ENCODE measurements at regions not wholly inside any gene's neighbourhood (a gene's known extent, or its start where the extent isn't known, plus 50 kb on each side); places are given as distances from the start of the nearest gene placed in this dataset.
A peak's percentile ranks its signal among the peaks of the same experiment; 100 is the strongest.

DNA sequence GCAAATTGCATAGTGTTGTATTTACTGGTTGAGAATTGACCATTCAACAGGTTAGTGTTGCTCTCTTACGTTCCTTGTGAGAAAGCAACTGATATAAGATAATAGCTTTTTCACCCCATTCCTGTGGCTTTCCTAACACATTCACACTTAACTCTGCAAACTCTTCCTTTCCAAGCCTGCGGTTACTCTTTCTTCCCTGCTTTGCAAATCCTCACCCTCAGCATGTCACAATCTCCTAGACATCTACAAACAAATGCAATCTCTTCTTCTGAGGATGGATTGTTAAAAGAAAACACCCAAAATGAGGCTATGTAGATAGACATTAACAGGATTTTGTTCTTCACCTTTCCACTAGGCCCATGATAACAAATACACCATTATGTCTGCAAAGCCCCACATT is 771.7 kb upstream of the PCDH7 start:
- TF ChIP-seq, protein P1, sequence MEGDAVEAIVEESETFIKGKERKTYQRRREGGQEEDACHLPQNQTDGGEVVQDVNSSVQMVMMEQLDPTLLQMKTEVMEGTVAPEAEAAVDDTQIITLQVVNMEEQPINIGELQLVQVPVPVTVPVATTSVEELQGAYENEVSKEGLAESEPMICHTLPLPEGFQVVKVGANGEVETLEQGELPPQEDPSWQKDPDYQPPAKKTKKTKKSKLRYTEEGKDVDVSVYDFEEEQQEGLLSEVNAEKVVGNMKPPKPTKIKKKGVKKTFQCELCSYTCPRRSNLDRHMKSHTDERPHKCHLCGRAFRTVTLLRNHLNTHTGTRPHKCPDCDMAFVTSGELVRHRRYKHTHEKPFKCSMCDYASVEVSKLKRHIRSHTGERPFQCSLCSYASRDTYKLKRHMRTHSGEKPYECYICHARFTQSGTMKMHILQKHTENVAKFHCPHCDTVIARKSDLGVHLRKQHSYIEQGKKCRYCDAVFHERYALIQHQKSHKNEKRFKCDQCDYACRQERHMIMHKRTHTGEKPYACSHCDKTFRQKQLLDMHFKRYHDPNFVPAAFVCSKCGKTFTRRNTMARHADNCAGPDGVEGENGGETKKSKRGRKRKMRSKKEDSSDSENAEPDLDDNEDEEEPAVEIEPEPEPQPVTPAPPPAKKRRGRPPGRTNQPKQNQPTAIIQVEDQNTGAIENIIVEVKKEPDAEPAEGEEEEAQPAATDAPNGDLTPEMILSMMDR (conservative IDR thresholded peaks at IDR 0.05; ENCODE audit: low read depth) = no peak
- DNase-seq (ENCODE audit: low spot score) = no peak
- ChIA-PET CTCF (no interaction called here), POLR2A (ENCODE audit: low non-redundant PET) (no interaction called here)
- H3K27ac ChIP-seq = no peak overlapping the region

DNA sequence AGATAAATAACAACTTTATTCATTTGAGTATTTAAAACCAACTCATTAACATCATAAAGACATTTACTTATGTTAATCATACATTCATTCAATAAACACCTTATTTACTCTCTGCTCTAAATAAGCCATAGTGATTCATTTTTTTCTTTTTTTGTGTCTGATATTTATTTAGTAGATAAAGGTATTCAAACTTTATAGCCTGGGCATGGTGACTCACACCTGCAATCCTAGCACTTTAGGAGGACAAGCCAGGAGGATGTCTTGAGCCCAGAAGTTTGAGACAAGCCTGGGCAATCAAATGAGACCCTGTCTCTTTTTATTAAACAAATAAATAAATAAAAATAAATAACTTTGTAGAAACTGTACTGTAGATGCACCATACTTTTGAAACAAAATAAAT is 771.3 kb upstream of the PCDH7 start:
- ChIA-PET CTCF (no interaction called here), POLR2A (ENCODE audit: low non-redundant PET) (no interaction called here)
- H3K27ac ChIP-seq = no peak overlapping the region
- TF ChIP-seq, protein P1 (conservative IDR thresholded peaks at IDR 0.05; ENCODE audit: low read depth) = no peak
- no peak for DNase-seq (ENCODE audit: low spot score)

DNA sequence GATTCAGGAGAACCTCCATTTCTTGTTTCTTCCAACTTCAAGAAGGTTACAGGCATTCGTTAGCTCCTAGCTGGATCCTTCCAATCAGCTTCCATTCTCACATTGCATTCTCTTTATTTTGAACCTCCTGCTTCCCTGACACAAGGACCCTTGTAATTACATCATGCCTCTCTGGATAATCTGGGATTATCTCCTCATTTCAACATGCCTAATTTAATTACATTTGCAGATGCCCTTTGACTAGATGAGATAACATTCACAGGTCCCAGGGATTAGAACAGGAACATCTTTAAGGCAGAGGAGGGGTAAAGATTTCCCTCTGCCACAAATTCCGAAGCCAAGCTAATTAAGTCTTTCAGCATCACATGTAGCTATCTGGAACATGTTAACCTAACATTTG is 753.8 kb upstream of the PCDH7 start:
- ChIA-PET CTCF (no interaction called here), POLR2A (ENCODE audit: low non-redundant PET) (no interaction called here)
- no peak for DNase-seq (ENCODE audit: low spot score)
- no peak overlapping the region for H3K27ac ChIP-seq
- TF ChIP-seq, protein P1 (conservative IDR thresholded peaks at IDR 0.05; ENCODE audit: low read depth) = no peak

DNA sequence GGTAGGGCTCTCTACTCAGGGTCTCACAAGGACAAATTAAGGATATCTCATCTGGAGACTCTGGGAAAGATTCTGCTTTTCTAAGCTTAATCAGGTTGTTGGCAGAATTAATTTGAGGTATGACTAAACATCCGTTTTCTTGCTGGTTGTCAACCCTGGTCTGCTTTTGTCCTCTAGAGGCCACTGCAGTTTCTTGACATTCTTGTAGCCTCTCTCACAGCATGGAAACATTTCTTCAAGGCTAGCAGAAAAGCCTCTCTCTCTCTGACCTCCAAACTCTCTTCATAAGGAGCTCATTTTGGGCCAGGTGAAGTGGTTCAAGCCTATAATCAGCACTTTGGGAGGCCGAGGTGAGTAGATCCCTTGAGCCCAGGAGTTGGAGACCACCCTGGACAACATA is 749.5 kb upstream of the PCDH7 start:
- DNase-seq (ENCODE audit: low spot score) = peak; percentile 0
- no peak overlapping the region for H3K27ac ChIP-seq
- ChIA-PET CTCF (no interaction called here), POLR2A (ENCODE audit: low non-redundant PET) (no interaction called here)
- TF ChIP-seq, protein P1 (conservative IDR thresholded peaks at IDR 0.05; ENCODE audit: low read depth) = no peak; the same call in 1 of the 2 replicates

DNA sequence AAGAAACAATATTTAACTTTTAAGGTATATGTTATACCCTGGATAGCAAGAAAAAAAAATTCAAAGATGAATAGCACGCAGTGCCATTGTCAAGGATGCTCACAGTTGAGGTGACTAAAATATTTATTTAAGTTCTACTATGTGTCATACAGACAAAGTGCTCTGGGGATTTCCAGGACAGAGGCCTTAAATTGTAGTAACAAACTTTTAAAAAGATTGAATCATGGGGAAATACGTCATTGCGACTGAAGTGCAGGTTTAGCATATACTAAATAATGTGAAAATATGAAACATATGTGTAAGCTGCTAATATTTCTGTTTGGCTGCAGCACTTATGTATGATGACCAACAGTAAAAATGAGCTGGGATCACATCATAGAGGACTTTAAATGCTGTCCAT is 748.0 kb upstream of the PCDH7 start:
- no peak for DNase-seq (ENCODE audit: low spot score)

DNA sequence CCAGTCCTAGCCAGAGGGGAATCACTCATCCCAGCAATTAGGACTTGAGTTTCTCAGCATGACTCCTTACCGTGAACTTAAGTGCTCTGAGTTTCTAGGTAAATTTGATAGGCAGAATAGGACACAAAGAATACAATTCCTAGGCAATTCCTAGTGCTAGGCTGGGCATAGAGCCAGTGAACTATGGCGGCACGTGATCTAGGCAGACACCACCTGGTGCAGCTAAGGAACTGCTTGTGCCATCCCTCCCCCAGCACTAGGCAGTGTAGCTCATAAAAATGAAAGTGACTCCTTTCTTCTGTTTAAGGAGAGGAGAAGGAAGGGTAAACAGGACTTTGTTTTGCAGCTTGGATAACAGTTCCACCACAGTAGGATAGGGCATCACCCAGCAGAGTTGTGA is 736.3 kb upstream of the PCDH7 start:
- no peak for DNase-seq (ENCODE audit: low spot score)
- CTCF ChIA-PET = no interaction called here
- TF ChIP-seq, protein P1 (conservative IDR thresholded peaks at IDR 0.05; ENCODE audit: low read depth) = no peak
- H3K27ac ChIP-seq = no peak overlapping the region
- POLR2A ChIA-PET (ENCODE audit: low non-redundant PET) = no interaction called here

More for the DNA sequence above, 748.0 kb upstream of the PCDH7 start:
- CTCF ChIA-PET = no interaction called here
- POLR2A ChIA-PET (ENCODE audit: low non-redundant PET) = no interaction called here
- H3K27ac ChIP-seq = no peak overlapping the region
- TF ChIP-seq, protein P1 (conservative IDR thresholded peaks at IDR 0.05; ENCODE audit: low read depth) = no peak

DNA sequence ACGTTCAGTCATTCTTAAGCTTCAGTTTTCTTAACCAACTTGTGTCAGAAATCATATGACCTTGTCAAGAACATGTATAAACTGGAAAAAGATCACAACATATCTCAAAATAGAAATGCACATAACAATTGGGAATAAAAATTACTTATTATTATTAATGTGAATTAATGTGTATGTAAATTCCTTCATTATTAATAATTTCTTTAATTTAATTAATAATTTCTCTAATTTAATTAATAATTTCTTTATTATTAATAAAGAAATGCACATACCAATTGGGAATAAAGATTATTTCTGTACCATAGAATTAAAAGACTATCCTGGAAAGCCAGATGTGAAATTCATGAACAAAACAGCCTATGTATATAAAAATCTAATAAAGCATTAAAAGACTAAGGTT is 718.5 kb upstream of the PCDH7 start:
- no peak overlapping the region for H3K27ac ChIP-seq
- DNase-seq (ENCODE audit: low spot score) = no peak
- TF ChIP-seq, protein P1 (conservative IDR thresholded peaks at IDR 0.05; ENCODE audit: low read depth) = no peak

More for the DNA sequence above, 718.5 kb upstream of the PCDH7 start:
- CTCF ChIA-PET = no interaction called here
- POLR2A ChIA-PET (ENCODE audit: low non-redundant PET) = no interaction called here

Data from RWPE1 (cell line).